ENCODE measurements at regions not wholly inside any gene's neighbourhood (a gene's known extent, or its start where the extent isn't known, plus 50 kb on each side); places are given as distances from the start of the nearest gene placed in this dataset.

DNA sequence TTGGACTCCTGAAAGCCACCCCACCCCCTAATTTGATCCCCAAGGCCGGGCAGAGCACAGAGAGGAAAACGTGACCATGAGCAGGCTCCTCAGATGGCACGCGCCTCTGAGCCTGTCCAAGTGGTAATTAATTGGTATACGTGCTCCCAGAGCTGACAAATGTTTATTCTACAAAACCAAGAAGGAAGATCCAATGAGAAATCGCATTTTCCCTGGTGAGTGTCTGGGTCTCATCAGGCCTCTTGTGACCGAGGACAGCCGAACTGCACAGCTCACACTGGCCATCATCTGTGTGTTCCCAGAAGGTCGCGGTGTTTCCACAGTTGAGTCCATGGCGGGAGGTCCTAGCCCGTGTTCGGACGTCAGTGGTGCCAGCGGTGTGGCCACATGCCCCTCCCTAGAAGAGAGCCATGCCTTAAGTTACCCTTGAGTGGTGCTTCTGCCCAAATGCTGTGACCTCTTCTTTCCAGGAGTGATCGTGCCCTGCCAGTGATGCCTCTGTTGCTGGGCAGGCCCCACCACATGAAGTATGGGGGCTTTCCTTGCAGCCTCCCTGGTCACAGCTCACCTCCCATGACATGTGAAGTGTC lies 317.5 kb upstream of the RTL1 start:
- DNase-seq, result no peak

DNA sequence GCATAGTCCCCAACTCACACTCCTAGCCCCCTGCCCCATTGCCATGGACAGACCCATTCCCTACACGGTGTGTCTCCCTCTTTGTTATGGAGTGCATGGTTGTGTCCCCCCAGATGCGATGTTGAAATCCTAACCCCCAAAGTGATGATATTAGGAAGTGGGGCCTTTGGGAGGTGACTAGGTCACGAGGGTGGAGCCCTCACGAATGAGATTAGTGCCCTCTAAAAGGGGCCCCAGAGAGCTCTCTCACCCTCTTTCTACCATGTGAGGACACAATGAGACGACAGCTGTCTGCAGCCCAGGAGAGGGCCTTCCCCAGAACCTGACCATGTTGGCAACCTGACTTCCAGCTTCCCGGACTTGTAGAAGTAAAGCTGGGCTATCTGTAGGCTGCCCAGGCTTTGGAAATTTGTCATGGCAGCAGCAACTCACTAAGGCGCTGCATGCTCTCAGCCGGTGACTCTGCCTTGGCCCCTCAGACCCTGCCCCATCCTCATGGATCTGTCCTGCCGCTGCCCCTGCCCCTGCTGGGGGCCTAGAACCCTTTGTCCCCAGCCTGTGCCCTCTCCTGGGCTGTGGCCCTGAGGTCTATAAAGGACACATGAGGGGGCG lies 318.1 kb upstream of the RTL1 start:
- no peak for DNase-seq

DNA sequence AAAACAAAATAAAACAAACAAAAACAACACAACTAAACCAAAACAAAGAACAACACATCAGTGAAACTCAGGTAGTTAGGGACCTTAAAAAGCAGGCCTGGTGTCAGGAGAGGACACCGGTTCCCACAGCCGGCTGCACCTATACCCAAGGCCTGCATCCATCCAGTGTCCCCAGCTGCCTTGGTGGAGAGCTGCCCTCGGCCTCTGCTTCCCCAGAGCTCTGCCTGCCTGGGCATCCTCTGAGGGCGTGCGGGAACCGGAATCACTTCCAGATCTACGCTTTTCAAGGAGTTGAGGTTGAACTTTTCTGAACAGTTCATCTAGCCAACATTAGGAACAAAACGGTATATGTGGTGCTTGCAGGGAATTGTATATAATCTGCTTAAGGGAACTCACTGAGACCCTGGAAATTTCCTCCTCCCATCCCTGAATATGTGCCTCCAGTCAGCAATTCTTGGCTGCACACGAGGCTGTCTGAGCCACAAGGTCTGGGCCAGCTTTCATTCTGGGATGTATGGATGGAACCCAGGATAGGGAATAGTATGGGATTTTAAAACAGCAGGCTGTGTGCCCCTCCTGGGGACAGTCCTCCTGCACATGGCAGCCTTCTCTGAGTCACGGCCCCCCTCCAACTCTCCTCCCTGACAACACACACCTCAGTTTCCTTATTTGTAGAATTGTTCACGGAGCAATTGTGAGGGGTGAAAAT lies 319.0 kb upstream of the RTL1 start:
- DNase-seq, result no peak

DNA sequence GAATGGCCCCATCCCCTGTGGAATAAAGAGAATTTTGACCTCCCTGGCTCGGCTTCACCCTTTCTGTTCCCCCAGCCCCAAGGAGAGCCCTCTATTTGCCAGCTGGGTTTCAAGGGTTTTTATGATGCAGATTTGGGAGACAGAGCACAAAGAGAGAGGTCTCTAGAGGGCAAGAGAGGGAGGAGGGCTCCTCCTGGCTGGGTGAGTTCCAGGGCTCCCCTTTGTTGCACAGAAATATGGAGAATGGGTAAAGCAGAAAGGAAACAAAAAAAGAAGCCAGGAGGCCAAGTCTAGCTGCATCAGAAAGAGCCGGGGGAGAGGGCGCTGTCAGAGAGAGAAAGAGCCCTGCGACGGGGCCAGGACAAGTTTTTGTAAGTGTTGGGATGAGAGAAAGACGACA lies 319.6 kb upstream of the RTL1 start:
- DNase-seq, result no peak

DNA sequence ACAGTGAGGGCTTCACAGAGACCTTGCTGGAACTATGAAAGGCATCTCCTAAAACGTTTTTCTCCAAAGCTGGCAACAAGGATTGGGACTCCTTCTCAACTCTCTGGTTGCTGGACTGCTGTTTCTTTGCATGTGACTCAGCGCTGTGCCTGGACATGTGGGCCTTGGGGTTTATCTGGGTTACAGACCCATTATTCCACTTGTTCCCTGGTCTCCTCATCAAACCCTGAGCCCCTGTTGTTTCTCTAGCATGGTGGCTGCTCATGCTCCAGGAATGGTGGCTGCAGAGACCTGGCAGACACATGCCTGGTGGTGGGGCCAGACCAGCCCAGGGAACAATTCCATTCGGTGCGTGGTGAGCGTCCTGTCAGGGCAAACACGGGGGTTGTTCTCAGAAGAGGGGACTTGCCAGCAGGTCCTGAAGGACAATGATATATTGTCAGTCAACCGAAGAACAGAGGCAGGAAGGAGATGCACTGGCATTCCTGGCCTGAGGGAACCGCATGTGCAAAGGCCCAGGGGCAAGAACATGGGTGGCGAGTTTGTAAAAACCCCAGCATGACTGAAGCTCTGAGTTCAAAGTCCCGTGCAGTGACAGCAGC lies 320.1 kb upstream of the RTL1 start:
- DNase-seq, result no peak

DNA sequence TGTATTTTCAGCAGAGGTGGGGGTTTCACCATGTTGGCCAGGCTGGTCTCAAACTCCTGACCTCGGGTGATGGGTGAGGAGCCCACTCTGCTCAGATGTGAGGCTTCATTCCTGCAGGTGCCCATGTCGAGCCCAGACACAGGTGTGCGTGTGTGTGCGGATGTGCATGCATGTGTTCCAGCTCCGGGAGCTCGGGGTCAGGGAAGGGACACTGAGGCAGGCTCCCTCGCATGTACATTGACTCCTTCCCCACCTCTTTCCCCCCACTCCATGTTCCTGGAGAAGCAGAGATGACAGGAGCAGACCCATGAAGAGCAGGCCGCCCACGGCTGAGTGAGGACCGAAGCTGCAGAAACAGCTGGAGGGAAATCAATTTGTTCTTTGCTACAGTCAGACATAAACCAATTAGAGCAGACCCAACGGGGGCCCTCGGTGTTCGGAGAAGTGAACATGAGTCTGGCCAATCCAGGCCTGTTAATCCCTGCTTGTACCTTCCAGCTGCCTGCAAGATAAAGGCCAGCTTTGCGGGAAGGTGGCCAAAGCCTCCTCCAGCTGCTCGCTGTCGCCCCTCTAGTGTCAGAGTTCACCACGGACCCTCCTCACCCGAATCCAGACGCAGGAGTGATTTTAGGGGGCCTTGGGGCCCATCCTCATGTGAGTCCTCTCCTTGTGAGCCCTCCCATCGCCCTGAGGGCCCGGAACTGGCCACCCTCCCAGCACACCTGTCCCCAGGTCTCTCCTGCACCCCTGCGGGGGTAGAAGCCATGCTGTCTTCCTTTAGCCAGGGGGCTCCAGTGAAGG lies 321.0 kb upstream of the RTL1 start:
- peak; percentile 4 for DNase-seq

DNA sequence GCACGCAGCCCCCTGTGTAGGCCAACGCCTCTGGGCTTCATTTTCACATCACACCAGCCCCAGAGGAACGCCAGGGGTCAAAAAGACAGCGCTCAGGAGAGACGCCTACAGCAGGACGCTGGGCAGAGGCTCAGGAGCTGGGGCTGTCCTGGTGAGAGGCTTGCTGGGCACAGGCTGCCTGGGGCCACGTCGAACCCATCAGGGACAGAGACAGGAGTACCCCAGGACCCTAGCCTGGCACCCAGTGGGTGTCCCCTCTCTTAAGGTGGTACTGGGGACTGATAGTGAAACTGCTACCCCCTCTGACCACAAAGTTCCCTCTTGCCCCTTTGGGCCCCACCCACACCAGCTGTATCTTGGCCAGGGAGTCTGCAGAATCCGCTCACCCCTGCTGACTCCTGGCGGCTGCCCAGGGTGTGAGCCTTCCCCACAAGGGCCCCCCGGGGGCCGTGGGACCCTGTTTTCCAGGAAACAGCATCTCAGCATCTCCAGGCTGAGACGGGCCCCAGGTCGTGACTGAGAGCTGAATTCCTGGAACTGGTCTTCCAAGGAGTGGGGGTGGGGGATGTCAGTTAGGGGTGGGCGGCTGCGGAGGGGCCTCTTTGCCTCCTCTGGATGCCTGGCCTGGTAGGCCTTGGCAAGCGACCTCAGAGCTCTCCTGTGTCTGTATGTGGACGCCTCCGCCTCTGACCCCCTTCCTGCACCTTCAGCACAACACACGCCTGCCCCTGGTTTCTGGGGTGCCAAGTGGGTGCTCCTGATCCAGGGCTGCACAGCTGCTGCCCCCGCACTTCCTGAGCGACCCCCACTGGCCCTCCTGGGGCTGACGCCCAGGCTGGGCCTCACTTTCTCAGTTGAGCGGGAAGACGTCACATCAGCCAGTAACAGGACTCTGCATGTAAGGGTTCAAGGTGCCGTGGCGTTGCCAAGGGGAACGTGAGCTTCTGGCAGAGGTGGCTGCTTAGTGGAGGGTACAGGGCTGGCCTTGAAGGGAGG lies 321.9 kb upstream of the RTL1 start:
- no peak for DNase-seq

DNA sequence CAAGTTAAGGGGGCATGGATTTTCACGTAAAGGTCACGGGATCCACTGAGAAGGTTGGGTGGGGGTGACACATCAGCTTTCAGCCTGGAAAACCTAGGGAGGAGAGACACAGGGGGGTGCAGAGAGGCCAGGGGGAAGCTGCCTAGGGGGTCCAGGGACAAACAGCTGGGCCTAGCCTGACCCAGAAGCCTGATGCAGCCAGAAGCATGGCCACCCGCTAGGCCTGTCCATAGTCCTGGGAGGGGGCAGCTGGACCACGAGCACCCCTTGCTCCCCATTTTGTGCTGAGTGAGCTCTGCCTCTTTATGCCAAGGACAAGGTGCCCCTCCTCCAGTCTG lies 322.7 kb upstream of the RTL1 start:
- no peak for DNase-seq

DNA sequence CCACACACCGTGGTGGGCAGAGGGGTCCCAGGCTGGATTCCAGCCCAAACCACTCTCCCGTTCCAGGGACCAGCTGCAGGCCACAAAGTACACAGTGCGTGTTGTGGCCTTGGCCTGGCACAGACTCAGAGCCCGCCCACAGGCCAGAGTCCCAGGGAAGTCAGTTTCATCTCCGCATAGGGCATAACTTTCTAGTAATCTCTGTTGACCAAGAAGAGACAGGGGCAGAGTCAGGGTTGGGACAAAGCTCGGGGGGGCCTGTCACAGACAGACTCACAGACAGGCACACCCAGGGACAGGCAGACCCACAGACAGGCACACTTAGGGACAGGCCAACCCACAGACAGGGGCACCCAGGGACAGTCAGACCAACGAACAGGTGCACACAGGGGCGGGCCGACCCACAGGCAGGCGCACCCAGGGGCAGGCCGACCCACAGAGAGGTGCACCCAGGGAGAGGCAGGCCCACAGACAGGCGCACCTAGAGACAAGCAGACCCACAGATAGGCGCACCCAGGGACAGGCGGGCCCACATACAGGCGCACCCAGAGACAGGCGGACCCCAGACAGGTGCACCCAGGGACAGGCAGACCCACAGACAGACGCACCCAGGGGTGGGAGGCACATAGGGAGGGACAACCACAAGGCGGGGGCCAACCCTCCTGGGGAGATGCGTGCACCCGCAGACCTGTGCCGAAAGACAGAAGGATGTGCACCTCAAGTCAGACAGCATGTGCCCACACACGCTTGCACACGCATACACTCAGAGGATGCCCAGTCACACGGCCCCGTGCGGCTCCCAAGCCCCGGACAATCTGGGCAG lies 323.3 kb upstream of the RTL1 start:
- no peak for DNase-seq

DNA sequence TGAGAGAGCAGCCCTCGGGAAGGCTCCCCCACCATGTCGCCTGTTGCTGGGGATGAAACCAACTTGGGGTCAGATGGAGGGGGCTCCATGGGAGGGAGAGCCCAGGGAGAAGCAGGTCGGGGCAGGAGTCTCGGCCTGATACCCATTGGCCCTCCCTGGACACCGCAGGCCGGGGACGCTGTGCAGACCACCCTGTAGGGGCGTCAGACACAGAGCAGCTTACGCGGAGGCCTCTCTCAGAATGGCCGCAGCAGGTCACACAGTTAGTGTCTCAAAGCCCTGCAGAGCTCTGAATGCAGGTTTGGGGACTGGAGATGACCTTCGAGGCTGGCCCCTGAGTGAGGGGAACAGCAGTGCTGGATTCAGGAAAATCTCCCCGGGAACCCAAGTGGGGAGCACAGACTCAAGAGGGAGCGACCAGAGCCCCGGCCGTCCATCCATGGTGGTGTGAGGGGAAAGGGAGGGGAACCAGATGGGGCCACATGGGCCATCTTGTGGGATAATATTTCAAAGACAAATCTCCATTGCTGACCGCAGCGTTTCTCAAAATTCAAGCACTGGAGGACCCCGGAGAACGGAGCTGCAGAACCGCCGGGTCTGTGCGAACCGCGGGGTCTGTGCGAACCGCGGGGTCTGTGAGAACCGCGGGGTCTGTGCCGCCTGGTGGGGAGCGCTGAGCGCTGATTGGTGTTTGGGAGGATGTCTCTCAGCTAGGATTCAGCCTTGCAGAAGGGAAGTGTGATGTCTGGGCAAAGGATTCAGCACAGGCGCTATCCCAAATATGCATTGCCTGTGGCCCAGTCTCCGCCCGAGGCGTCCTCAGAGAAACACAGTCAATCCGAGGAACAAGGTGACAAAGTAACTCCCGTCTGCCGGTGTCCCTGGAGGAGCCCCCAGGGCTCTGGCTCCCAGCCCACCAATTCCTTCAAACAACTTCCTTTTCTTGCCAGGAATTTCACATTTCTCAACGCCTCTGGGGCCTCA lies 324.4 kb upstream of the RTL1 start:
- DNase-seq, result no peak

DNA sequence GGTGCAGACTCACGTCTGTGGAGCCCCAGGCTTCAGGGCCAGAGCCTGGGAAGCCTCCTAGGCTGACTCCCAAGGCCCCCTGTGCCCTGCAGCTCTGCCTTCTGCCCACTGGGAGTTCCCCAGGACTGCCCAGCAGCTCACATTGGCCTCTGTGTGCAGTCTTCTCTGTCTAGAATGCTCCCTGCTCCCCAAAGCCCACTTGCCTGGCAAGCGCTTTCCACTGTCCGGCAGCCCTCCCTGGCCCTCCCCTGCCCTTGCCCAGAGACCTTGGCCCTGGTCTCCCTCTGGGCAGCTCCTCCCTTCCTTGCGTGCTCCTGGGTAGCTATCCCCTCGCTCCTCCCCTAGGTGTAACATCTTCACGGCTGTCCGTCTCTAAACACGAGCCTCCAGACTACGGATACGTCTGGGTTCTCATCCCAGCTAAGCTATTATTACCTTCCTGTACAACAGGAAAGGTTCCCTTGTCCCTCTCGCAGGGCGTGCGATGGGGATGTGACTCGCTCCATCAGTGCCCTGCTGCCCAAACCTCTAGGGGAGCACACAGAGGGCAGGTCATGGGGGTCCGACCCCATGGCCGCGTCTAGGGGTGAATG lies 325.5 kb upstream of the RTL1 start:
- DNase-seq, result no peak

DNA sequence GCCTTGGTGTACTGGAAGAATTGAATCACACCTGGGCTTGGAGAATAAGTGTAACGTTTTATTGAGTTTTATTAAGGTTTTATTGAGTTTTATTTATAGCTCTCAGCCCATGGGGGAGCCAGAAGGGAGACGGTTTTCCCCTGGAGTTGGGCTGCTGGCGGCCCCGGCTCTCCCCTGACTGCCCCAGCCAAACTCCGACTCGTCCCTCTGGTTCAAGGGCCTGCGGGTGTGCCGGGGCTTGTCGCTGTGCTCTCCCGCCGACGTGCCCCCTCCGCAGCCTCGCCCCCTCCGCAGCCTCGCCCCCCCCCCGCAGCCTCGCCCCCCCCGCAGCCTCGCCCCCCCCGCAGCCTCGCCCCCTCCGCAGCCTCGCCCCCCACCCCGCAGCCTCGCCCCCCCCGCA lies 326.1 kb upstream of the RTL1 start:
- DNase-seq, result no peak

DNA sequence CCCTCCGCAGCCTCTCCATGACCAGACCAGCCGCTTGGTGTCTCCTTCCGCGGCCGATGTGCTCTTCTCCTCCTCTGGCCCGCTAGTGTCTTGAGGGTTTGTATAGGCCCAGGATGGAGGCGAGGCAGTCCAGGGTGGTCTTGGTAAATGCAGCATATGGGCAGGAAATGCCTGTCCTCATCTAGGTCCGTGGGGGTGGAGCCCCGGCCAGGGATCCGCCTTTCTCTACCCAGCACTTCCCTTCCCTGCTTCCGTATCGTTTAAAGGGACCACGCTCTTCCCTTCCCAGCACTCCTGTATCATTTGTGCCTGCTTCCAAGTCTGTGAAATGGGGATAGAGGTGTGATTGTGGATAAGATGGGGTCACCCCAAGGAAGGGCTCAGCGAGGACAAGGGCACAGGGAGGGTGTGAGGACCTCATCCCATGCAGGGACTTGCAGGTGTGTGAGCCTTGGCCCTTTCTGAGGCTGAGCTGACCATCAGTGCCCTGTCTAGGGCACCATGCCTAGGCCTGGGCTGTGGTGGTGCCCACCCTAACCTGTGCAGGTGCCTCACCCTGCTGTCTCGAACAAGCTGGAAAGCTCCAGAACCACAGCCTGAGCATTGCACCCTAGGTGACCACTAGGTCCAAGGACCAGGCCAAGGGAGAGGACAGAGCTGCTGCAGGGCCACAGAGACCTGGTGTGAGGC lies 326.8 kb upstream of the RTL1 start:
- DNase-seq, result no peak

DNA sequence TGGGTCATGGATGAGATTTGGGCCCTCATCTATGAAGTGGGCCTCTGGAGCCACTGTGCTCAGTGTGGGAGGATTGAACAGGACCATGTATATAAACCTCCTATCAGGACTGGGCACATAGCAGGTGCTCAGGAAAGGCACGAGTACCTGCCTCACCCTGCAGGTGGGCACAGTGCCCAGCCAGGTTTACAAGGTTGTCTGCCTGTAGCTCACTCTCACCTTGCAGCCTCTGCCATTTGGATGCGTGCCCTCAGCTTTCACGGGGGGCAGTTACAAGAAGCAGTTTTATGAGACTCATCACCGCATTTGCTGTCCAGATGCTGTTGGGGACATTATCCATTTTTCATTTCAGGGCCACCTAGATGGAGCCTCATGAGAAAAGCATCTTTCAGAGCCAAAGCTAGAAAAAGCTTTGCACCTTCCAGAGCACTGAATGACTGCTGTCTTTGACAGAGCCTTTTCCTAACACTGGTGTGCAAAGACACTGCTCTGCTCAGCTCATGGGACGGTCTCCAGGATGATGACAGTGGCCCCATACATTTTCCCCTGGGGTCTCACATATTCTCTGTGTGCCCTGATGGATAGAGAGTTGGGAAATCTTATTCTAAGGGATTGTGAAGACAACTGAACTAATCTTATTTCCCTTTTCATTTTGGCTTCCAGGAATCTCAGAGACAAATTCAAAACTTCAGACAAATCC lies 327.5 kb upstream of the RTL1 start:
- DNase-seq, result no peak

DNA sequence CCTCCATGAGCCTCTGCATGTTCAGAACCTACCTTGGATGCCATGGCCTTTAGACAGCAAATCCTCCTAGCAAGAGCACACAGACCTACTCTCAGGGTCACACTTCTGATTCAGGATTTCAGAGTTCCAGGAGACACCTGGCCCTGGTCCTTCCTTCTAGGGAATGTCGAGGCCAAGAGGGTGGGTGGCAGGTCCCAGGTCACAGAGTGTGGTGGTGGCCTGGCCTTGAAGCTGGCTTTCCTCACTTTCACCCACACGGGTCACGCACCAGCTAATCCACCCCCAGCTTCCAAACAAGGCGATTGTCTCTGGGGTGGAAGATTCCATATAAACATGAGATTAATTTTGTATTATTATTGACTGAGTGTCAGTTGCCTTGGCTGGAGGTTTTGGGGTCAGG lies 328.3 kb upstream of the RTL1 start:
- DNase-seq, result no peak

DNA sequence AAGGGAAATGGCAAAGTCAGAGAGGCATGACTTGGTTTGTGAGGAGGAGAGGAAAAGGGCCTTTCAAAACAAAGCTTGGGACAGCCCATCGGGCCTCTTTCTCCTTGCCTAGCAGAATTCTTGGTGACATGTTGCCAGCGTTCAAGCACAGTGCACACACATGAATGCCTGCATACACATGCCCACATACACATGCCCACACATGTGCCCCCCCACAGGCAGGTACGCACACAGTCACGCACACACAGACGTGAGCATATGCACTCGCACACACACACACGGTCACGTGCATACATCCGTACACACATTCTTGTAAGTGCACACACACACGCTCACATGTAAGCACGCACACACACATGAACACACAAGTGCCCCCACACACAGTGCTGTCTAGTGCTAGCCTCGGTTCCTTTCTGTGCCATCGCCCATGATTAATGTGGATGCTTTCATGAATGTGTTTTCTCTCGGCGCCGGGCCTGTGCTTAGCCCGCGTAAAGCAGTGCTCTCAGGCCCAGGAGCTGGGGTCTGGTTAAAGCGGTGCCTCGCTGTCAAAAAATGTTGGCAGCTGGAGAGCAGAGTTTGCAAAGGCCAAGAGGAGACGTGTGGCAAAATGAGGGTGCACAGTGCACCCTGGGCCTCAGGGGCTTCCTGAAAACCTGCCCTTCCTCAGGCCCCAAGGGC lies 328.8 kb upstream of the DIO3 start:
- no peak for DNase-seq

DNA sequence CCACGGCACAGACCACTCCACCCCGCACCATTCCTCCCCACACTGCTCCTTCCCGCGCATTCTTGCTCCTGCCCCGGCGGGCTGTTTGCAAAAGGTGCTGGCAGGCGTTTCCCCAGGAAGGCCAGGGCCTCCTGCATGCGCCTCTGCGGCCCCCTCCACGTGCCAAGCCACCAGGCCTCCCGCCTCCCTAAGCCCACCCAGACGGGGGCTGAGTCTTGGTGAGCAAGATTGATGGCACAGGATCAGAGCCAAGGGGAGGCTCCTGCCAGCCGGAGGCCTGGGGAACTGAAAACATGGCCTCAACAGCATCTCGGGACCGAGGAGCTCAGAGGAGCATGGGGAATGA lies 328.3 kb upstream of the DIO3 start:
- DNase-seq, result no peak

DNA sequence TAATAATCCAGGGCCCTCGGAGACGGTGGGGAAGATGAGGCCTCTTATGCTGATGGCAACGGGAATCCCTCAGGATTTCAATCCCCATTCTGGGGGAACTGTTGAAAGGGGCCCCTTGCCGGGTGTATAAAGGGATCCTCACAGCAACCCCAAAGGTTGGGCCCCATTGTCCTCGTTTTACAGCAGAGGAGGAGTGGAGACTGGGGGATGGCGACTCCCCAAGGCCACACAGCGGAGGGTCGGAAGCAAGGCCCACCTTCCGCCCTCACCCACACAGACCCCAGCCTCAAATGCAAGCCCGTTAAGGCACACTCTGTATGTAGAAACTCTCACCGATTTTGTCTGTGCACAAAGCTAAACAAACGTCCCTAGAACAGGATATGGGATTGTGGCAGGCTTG lies 327.9 kb upstream of the DIO3 start:
- no peak for DNase-seq
